ENCODE measurements at regions not wholly inside any gene's neighbourhood (a gene's known extent, or its start where the extent isn't known, plus 50 kb on each side); places are given as distances from the start of the nearest gene placed in this dataset.
"Not testable (repeated sequence)": the region's sequence is repeated elsewhere in the genome, so short reads cannot be mapped to it uniquely, and the experiment has no call there.

DNA sequence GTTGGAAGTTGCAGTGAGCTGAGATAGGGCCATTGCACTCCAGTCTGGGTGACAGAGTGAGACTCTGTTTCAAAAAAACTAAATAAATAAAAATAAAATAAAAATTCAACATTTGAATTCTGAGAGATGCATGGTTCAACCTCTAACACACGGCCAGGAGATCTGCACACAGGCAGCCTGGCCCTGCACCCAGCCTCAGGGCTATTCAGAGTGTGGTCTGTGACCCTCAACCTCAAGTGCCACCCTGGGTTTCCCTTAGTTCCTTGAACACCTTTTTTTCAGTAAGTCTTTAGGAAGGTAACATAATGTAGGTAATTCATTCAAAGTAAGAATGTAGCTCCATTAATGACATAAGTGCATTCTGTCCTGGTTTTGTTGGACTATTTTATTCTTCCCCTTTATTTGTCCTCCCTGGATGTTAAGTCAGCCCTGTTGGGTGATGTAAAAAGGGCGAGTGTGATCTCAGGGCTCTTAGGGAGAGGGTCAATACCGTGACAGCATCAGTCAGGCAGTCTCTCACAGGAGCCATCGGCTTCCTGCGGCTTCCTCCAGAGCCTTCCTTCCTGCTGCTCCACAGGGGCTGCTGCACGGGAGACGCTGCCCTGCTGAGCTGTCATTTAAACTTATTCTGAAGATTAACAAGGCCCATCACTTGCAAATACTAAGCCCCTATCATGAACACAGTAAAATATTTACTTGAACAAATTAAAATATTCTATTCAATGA lies 139.8 kb downstream of the SPATA31A6 start:
- not testable (repeated sequence) for DNase-seq (ENCODE audit: low read depth); H3K4me3 ChIP-seq (ENCODE audit: low read depth, low read length)

DNA sequence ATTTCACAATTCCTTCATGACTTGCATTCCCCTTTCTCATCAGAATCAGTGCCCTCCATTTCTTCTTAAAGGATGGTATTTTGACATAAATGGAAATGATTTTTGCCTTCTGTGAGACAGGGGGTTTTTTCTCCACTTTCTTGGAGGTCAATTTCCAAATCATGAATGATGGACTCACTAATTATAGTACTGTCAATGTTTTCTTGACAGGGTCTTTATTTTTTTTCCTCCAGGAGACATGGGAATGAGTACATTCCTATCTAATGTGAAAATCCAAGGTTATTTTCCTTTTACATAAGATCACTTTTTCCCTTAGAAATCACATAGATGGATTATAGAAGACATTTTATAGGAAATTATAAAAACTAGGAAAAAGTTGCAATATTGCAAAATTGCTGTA lies 141.7 kb downstream of the SPATA31A6 start:
- not testable (repeated sequence) for H3K4me3 ChIP-seq (ENCODE audit: low read depth, low read length); DNase-seq (ENCODE audit: low read depth)

DNA sequence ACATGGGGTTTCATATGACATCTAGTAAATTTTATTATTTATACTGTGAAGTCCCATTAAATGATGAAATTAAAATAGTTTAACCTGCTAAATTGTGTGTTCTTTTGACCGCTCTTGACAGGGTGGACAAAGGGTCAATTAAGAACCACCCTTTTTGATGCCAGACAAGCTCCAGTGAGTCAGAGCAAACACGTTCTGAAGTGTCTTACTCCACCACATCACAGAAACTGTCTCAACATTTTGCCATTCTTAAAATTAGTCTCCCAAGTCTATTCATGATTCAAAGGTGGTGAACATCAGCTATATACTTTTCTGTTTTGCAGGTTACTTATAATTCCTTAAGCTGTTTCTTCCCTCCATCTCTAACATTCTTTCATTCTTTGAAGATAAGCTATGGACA lies 142.1 kb downstream of the SPATA31A6 start:
- DNase-seq (ENCODE audit: low read depth); H3K4me3 ChIP-seq (ENCODE audit: low read depth, low read length): not testable (repeated sequence)

DNA sequence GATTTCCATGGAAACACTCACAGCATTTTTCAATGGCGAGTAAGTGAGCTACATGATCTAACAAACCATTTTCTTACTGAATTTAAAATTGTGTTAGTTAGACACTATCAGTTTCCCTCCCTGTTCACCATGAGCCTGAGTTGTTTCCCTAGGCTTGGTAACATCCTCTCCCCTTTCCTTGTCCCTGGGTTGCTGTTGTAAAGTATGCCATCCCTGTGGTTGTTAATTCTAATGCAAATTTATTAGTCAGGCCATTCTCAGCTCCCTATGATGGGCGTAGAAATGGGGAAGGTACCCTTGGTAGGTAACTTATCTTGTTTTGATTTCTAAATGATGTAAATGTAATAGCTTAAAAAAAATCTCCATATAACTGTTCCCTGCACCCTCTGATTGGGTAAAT lies 143.0 kb downstream of the SPATA31A6 start:
- DNase-seq (ENCODE audit: low read depth); H3K4me3 ChIP-seq (ENCODE audit: low read depth, low read length): not testable (repeated sequence)

DNA sequence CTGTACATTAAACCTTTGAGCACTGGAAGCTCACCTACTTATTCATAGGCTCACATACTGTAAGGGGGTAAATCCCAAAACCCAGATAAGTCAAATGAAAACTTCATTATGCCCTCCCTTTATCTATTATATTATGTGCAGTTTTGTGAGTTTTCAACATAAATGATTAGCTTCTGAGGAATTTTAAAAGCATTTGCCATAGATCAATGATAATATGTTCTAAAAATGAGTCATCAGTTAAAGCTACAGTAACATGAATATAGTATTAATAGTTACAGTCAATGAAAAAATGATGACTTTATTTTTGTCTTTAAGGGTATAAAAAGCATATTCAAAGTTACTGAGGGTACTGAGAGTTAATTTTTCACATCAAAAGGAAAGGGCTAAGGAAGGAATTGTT lies 151.9 kb downstream of the SPATA31A6 start:
- DNase-seq (ENCODE audit: low read depth); H3K4me3 ChIP-seq (ENCODE audit: low read depth, low read length): not testable (repeated sequence)

DNA sequence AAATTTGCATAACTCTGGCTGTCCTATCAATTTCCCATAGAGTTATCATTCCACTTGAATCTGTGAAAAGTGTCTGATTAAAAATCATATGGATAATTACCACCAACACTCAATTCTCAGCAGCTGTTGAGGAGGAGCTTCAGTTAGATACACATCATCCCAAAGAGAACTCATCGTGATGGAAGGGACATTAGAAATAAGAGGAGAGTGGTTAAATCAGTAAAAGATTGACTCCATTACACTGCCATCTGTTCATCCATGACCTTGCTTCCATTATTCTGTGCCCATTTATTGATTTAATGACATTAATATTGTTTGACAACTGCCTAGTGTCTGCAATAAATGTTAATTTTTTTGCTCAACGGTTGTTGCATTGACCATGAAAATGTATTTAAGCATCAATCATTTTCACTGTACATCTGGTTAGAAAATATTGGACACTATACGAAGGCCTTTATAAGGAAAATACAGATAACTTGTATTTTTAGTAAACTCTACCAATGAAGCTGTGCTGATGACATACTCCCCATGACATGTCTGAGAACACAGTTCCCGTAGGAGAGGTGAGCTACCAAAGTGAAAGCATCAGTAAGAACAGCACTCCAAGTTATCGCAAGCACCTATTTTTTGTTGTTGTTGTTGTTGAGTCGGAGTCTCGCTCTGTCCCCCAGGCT lies 152.7 kb downstream of the SPATA31A6 start:
- H3K4me3 ChIP-seq (ENCODE audit: low read depth, low read length); DNase-seq (ENCODE audit: low read depth): not testable (repeated sequence)

DNA sequence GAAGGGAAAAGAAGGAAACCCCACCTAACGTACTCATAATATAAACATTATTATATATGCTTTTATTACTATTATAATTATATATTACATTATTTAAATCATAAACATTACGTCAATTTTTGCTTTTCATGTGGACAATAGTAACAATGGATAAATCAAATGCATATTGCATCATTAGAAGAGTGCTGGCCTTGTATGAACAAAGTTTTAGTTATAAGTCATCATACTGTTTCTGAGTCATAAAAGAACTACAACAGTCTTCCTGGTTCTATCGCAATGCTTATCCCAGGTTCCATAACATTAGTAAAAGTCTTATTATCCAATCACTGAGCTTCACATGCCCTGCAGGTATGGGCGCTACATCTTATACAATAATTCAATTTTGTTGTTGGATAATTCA lies 154.8 kb downstream of the SPATA31A6 start:
- not testable (repeated sequence) for DNase-seq (ENCODE audit: low read depth); H3K4me3 ChIP-seq (ENCODE audit: low read depth, low read length)

DNA sequence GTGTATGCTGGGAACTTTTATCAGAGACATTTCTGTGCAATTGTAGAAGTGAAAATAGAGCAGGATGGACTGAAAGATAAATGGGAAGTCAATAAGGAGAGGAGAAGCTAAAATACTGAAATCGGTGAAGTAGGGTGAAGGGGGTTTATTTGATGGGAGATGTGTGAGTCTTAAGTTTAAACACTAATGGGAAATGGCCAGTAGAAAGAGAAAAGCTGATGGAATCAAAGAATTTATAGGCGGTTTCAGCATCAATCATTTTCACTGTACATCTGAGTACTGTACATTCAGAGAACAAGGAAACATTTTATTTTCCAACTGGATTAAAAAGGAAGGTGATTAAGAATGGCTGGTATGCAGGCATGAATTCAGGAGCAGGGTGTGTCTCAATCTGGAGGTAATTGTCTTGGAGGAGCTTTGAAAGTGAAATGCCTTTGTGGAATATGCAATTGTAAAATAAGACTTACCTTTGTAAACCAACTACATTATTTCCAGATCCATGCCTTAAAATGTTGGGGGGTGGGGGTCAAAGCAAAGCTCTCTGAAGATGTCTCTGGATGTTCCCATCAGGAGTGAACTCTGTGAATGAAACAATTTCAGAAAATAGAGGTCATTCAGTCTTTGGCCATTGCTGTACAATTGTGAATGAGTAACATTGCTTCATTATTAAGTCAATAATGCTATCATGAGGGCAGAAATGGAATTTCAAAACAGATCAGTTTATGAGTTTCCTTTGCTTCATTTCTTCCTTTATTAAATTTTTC lies 156.4 kb downstream of the SPATA31A6 start:
- DNase-seq (ENCODE audit: low read depth); H3K4me3 ChIP-seq (ENCODE audit: low read depth, low read length): not testable (repeated sequence)

DNA sequence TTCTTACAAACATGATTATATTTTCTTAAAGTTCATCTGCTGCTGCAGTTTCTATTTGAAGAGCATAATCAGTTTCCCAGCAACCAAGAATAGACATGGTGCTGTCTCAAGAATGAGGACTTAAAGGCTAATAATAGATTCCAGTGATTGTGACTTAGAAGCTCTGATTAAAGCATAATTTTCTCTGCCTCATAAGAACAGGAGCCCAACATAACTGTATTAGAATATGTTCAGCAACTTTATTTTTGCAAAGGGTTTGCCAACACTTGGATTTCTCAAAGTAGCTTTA lies 156.9 kb downstream of the SPATA31A6 start:
- DNase-seq (ENCODE audit: low read depth); H3K4me3 ChIP-seq (ENCODE audit: low read depth, low read length): not testable (repeated sequence)

DNA sequence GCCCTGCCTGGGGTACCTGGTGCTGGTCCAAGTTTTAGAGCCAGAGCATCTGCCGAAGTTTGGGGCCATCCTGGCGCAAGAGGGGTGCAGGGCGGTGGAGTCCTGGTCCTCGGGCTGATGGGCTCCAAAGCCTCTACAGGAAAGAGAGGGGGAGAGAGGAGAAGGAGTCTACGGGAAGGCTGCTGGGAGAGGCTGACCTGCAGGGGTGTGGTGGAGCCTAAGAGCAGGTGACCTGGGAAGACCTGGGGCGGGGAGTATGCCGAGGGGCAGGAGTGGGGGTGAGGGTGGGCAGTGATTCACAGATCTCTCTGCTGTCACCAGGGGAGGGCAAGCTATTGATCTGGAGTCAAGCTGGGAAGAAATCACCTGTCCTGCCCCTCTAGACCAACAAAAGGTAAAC lies 158.4 kb downstream of the SPATA31A6 start:
- not testable (repeated sequence) for H3K4me3 ChIP-seq (ENCODE audit: low read depth, low read length); DNase-seq (ENCODE audit: low read depth)

DNA sequence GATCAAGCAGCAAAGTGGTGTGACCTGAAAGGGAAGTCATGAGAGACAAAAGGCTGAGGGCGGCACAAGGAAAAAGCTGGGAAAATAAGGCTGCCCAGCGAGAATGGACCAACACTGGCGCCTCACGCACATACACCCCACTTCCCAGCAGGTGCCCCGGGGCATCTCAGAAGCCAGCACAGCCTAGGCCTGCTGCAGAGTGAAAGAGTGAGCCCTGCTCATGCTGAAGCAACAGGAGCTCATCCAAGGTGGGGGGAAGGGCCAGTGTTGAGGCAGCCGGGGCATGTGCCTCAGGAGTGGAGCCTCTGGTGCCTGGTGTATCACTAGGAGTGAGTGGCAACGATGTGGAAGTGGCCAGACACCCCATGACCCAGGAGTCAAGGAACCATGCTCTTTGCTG lies 158.8 kb downstream of the SPATA31A6 start:
- H3K4me3 ChIP-seq (ENCODE audit: low read depth, low read length); DNase-seq (ENCODE audit: low read depth): not testable (repeated sequence)

DNA sequence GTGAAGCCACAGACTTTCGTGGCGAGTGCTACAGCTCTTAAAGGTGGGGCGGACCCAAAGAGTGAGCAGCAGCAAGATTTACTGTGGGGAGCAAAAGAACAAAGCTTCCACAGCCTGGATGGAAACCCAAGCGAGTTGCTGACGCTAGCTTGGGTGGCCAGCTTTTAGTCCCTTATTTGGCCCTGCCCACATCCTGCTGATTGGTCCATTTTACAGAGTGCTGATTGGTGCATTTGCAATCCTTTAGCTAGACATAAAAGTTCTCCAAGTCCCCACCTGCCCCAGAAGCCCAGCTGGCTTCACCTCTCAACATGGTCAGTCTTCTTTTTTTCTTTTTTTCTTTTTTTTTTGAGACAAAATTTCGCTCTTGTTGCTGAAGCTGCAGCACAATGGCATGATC lies 161.0 kb downstream of the SPATA31A6 start:
- not testable (repeated sequence) for DNase-seq (ENCODE audit: low read depth); H3K4me3 ChIP-seq (ENCODE audit: low read depth, low read length)

DNA sequence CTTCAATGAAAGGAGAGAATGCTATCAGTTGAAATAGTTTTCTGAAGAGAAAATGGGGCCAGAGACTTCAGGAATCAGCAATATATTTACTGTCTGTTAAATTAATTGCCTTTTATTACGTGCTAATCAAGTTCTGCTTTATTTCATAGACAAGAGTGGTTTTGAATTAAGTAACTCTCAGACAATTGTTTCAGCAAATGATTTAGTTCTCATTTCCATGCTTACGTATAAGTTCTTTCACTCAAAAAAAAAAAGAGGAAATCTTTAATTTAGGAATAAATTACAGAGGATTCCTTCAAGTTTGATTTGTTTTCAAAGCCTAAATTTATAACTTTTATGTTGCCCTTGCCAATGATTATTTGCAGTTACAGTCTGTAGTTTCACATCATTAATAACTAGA lies 163.5 kb downstream of the SPATA31A6 start:
- DNase-seq (ENCODE audit: low read depth); H3K4me3 ChIP-seq (ENCODE audit: low read depth, low read length): not testable (repeated sequence)

DNA sequence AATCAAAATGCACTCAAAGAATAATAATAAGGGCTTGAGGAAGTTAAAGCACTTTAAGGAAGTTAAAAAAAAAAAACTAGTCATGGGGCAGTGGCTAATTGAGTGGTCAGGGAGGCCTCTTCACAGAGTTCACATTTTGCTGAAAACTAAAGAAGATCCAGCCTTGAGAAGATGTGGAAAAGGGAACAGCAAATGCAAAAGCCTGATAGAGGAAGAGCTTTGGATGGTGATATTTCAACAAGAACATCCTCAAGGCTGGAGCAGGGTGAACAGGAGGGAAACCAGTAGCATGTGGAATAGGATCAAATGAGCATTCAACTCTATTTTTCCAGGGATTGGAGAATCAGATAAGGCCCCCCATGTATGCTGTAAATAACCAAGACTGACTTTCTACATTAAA lies 165.7 kb downstream of the SPATA31A6 start:
- H3K4me3 ChIP-seq (ENCODE audit: low read depth, low read length); DNase-seq (ENCODE audit: low read depth): not testable (repeated sequence)

DNA sequence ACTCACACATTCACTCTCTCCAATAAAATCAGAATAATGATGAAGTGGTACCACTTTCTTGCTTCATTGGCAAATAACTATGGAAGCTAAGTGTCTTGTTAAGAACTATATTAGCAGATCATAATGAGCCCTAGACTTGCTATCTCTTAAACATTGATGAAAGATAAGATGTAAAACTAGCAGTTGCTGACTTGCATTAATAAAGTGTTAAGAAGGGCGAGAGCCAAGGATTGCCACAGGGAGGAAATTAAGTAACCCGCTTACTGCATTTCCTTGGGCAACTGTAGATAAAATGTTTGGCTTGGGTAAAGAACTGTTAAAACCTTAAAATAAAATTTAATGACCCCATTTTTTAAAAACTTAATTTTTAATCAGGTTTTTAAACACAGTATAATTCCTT lies 167.0 kb downstream of the SPATA31A6 start:
- not testable (repeated sequence) for H3K4me3 ChIP-seq (ENCODE audit: low read depth, low read length); DNase-seq (ENCODE audit: low read depth)

DNA sequence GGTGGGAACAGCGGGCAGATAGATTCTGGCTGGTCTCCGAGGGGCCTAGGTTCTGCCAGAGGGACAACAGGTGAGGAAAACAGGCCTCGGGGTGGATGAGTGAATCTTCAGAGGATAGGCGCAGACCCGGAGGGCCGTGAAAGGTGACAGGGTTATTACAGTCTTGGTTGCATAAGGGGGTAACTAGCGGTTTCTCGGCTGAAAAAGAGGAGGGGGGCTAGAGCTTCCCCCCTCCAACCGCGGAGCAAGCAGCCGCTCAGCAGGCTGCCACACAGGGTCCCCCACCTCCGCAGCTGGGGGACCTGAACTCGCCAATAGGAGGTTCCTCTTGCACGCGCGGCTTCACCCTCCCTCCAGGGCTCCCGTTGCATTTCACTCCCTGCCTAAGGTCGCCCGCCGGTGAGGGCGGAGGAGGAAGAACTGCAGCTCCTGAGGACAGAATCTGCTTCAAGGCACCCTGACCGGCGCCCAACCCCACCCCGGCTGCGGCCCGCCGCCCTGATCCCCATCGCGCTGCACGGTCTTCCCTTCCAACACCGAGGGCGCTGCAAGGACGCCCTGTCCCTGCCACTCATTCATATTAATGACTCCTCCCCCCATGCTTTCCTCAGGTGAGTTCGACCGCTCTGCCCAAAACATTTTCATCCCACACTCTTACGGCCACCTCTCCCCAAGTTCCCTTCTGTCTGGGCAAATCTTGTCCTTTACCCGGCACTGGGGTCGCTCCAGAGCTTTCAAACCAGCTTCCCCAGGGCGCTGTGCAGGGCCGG lies 174.3 kb downstream of the SPATA31A6 start:
- DNase-seq (ENCODE audit: low read depth); H3K4me3 ChIP-seq (ENCODE audit: low read depth, low read length): not testable (repeated sequence)

DNA sequence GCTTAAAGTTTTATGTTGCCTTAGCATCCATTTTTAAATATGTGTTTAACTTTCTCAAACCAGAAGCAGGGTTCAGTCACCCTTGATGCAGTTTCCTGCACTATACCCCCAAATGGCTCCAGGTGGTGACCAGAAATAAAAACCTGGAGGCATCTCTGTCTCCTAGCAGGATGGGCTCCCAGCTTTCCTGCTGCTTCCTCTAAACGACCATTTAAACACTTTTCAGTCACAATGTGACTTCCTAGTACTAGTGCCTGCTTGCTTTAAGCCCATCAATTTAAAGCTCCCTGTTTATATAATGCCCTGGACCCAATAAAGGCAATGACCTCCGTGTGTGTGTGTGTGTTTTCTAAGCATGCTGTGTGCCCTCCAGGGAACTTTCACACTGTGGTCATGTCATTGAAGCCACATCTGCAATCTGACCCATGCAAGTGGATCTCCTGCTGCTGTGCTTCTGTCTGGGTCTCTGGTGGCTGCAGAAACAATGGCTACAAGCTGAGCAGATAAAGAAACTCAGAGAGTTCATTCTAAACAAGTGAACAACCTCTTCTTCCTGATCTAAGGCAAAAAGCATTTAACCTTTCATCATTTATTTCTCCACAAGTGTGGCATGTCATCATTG lies 175.3 kb downstream of the SPATA31A6 start:
- H3K4me3 ChIP-seq (ENCODE audit: low read depth, low read length); DNase-seq (ENCODE audit: low read depth): not testable (repeated sequence)

DNA sequence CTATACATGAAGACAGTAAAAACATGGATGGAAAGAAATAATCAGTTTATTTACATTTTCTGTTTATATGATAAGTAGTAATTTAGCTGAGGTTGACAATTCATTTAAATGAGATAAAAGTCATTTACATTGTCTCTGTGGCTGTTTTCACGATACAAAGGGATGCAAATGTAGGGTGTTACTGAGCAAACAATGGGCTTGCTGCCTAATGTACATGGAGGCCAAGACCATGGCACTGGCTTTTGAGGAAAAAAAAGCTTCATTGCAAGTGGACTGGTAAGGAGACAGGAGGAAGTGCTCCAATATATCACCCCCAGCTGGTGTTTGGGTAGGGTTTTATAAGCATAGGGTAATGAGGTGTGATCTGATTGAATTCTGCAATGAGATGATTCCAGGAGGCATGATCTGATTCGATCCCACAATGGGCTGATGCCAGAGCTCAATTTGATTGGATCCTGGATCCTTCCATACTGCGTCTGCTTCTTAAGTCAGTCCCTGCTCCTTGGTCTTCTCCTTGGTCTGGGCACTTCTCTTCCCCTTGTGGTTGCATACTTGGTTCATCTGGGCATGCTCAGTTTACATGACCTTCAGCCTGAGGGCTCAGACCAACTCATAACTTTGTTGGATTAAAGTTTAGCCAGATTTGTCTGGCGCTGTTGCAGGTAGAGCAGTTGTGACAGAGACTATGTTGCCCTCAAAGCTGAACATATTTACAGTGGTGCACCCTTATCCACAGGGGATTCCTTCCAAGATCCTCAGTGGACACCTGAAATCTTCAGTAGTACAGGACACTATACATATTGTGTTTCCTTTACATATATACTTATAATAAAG lies 181.2 kb downstream of the SPATA31A6 start:
- not testable (repeated sequence) for DNase-seq (ENCODE audit: low read depth); H3K4me3 ChIP-seq (ENCODE audit: low read depth, low read length)
